Neural cell (in vitro differentiated cells): ENCODE measurements at regions not wholly inside any gene's neighbourhood (a gene's known extent, or its start where the extent isn't known, plus 50 kb on each side); places are given as distances from the start of the nearest gene placed in this dataset.

Experiments
- H2AFZ ChIP-seq: fragments of 200-600, 300-800 bp; sonication (generic), shearing (Covaris generic); 2 replicates; pipeline ENCODE4 v1.6.0; 2014; ENCODE audit warnings: low read depth, mild to moderate bottlenecking, antibody characterized with exemption, low read length, moderate library complexity
- H3F3A ChIP-seq: fragments of 200-600 bp; shearing (Covaris generic); 2 replicates; pipeline ENCODE4 v1.6.1; 2016; ENCODE audit warnings: mild to moderate bottlenecking, moderate library complexity, mixed read lengths, antibody characterized with exemption, low read length; ENCODE audit not compliant: insufficient read depth, poor library complexity, severe bottlenecking
- H3K27ac ChIP-seq: fragments of 200-600, 300-800 bp; sonication (generic), shearing (Covaris generic); 2 replicates; pipeline ENCODE4 v1.5.1; 2014; ENCODE audit warnings: mild to moderate bottlenecking, low read length, moderate library complexity
- H3K27me3 ChIP-seq: fragments of 300-800, 200-600 bp; sonication (generic), shearing (Covaris generic); 2 replicates; pipeline ENCODE4 v1.6.0; 2014; ENCODE audit warnings: mild to moderate bottlenecking, low read depth, low read length, moderate library complexity; ENCODE audit not compliant: insufficient read depth
- H3K36me3 ChIP-seq: fragments of 300-800, 200-600 bp; sonication (generic), shearing (Covaris generic); 2 replicates; pipeline ENCODE4 v1.5.1; 2014; ENCODE audit warnings: mild to moderate bottlenecking, antibody characterized with exemption, low read length, moderate library complexity; ENCODE audit not compliant: insufficient read depth
- H3K4me2 ChIP-seq: fragments of 300-800, 200-600 bp; sonication (generic), shearing (Covaris generic); 2 replicates; pipeline ENCODE4 v1.6.0; 2014; ENCODE audit warnings: mild to moderate bottlenecking, low read length
- H3K4me3 ChIP-seq: fragments of 300-800, 200-600 bp; sonication (generic), shearing (Covaris generic); 2 replicates; pipeline ENCODE4 v1.5.1; 2014; ENCODE audit warnings: mild to moderate bottlenecking, low read length, moderate library complexity
- H3K79me2 ChIP-seq: fragments of 200-600 bp; shearing (Covaris generic); replicated peaks from 2 replicates; pipeline ENCODE4 v1.6.0; 2014; ENCODE audit warnings: mild to moderate bottlenecking, low read length, moderate library complexity; ENCODE audit not compliant: insufficient read depth
- H3K9ac ChIP-seq: fragments of 300-800, 200-600 bp; sonication (generic), shearing (Covaris generic); 2 replicates; pipeline ENCODE4 v1.6.1; 2016; ENCODE audit warnings: mild to moderate bottlenecking, low read length, mixed read lengths
- H3K9me2 ChIP-seq: fragments of 200-600 bp; shearing (Covaris generic); 2 replicates; pipeline ENCODE4 v1.6.1; 2016; ENCODE audit warnings: mild to moderate bottlenecking, low read length, mixed read lengths; ENCODE audit not compliant: insufficient read depth
- H3K9me3 ChIP-seq: fragments of 200-600, 300-800 bp; sonication (generic), shearing (Covaris generic); 2 replicates; pipeline ENCODE4 v1.6.1; 2016; ENCODE audit warnings: mild to moderate bottlenecking, mixed run types, low read length, moderate library complexity, mixed read lengths
- H4K20me1 ChIP-seq: fragments of 200-600 bp; shearing (Covaris generic); 2 replicates; pipeline ENCODE4 v1.6.1; 2016; ENCODE audit warnings: mild to moderate bottlenecking, mixed run types; ENCODE audit not compliant: insufficient read depth
- CTCF ChIP-seq: fragments of 450-650 bp; IDR thresholded peaks from 2 replicates; pipeline ENCODE4 v1.5.1; 2014; ENCODE audit warnings: antibody characterized with exemption, mild to moderate bottlenecking, moderate library complexity; ENCODE audit not compliant: poor library complexity, severe bottlenecking
- EP300 ChIP-seq: fragments of 450-650 bp; conservative IDR thresholded peaks from 2 replicates; pipeline ENCODE4 v1.6.1; 2014; ENCODE audit warnings: antibody characterized with exemption, mild to moderate bottlenecking, moderate library complexity; ENCODE audit not compliant: poor library complexity, severe bottlenecking
- EZH2 ChIP-seq: fragments of 200-600, 300-800 bp; shearing (Covaris generic), sonication (generic); IDR thresholded peaks from 2 replicates; pipeline ENCODE4 v1.6.1; 2014; ENCODE audit warnings: antibody characterized with exemption, low read length, borderline replicate concordance, mild to moderate bottlenecking; ENCODE audit not compliant: insufficient read depth, poor library complexity, severe bottlenecking
- MXI1 ChIP-seq: fragments of 450-650 bp; conservative IDR thresholded peaks from 2 replicates; pipeline ENCODE4 v1.6.1; 2014; ENCODE audit warnings: antibody characterized with exemption, mild to moderate bottlenecking; ENCODE audit not compliant: poor library complexity, severe bottlenecking
- POLR2AphosphoS5 ChIP-seq: IDR thresholded peaks from 2 replicates; pipeline ENCODE4 v1.6.1; 2012
- RAD21 ChIP-seq: fragments of 450-650 bp; conservative IDR thresholded peaks from 2 replicates; pipeline ENCODE4 v1.6.1; 2014; ENCODE audit warnings: antibody characterized with exemption, mild to moderate bottlenecking, moderate library complexity
- REST ChIP-seq: IDR thresholded peaks from 2 replicates; pipeline ENCODE4 v1.6.1; 2012; ENCODE audit warnings: borderline replicate concordance
- SMC3 ChIP-seq: fragments of 450-650 bp; conservative IDR thresholded peaks from 2 replicates; pipeline ENCODE4 v1.6.1; 2014; ENCODE audit warnings: antibody characterized with exemption, mild to moderate bottlenecking, moderate library complexity; ENCODE audit not compliant: poor library complexity
- TAF1 ChIP-seq: IDR thresholded peaks from 2 replicates; pipeline ENCODE4 v1.6.1; 2012; ENCODE audit warnings: low read depth

- no peaks in the 10 kb centered on the region for H3F3A ChIP-seq
- no peaks in the 10 kb centered on the region for H4K20me1 ChIP-seq
- no peak overlapping the region for H3K4me3 ChIP-seq
- H3K27ac ChIP-seq, result no peak overlapping the region
- H3K36me3 ChIP-seq, result no peaks in the 10 kb centered on the region
- H3K9ac ChIP-seq, result no peak overlapping the region
- H3K4me2 ChIP-seq, result no peak overlapping the region
- H3K27me3 ChIP-seq, result no peaks in the 10 kb centered on the region
- no peaks in the 10 kb centered on the region for H3K9me2 ChIP-seq
- H3K79me2 ChIP-seq, result no peaks in the 10 kb centered on the region
- no peaks in the 10 kb centered on the region for H3K9me3 ChIP-seq
- H2AFZ ChIP-seq, result no peak overlapping the region
- TF ChIP-seq EZH2 (no peak), MXI1 (no peak), EP300 (no peak), RAD21 (no peak), REST (no peak), CTCF (no peak)
Measured at GRCh38 chr13:105514401-105514800, 1021.1 kb downstream of the EFNB2 start.

GRCh38 chr13:105513448-105513847, 1022.0 kb downstream of the EFNB2 start:
- H3F3A ChIP-seq, result no peaks in the 10 kb centered on the region
- no peaks in the 10 kb centered on the region for H3K9me3 ChIP-seq
- no peak overlapping the region for H3K27ac ChIP-seq
- no peaks in the 10 kb centered on the region for H3K79me2 ChIP-seq
- TF ChIP-seq EP300 (no peak), TAF1 (no peak), EZH2 (no peak), REST (no peak), POLR2AphosphoS5 (no peak), SMC3 (no peak), MXI1 (no peak), RAD21 (no peak), CTCF (no peak)
- H3K4me2 ChIP-seq, result no peak overlapping the region
- H3K27me3 ChIP-seq, result no peaks in the 10 kb centered on the region
- H3K4me3 ChIP-seq, result no peak overlapping the region
- no peak overlapping the region for H2AFZ ChIP-seq
- H3K9me2 ChIP-seq, result no peaks in the 10 kb centered on the region
- no peaks in the 10 kb centered on the region for H3K36me3 ChIP-seq
- no peak overlapping the region for H3K9ac ChIP-seq
- H4K20me1 ChIP-seq, result no peaks in the 10 kb centered on the region
